GM12878 (cell line): ENCODE measurements at regions not wholly inside any gene's neighbourhood (a gene's known extent, or its start where the extent isn't known, plus 50 kb on each side); places are given as distances from the start of the nearest gene placed in this dataset.

Experiments used
- ATAC-seq: fragments of 200-7000 bp; cut with Tn5 transposase; 3 replicates; pipeline ENCODE4 v1.9.1; 2020; ENCODE audit warnings: mild to moderate bottlenecking, moderate library complexity
- BruUV-seq: library from RNA; stranded (reverse); fragments of 400-500 nt; replicated peaks from 2 replicates; lab custom pipeline; 2021; lab: Mats Ljungman, UMichigan
- CTCF ChIA-PET: fragments of 300-600 bp; sonication (Branson Sonifier 250); formaldehyde crosslinking; extraction: SDS; loops from one replicate; lab custom pipeline; 2021; ENCODE audit warnings: inconsistent platforms; lab: Yijun Ruan, JAX
- POLR2A ChIA-PET: fragments of 350-600 bp; formaldehyde crosslinking; extraction: SDS; loops from one replicate; lab custom pipeline; 2021; ENCODE audit warnings: inconsistent platforms; lab: Charles Lee
- RAD21 ChIA-PET: fragments of 300-600 bp; sonication (Branson Sonifier 250); formaldehyde crosslinking; loops from one replicate; lab custom pipeline; 2023; ENCODE audit warnings: antibody characterized with exemption; ENCODE audit not compliant: unreplicated experiment; lab: Charles Lee
- SMC1A ChIA-PET: fragments of 300-600 bp; sonication (Branson Sonifier 250); formaldehyde crosslinking; loops from one replicate; lab custom pipeline; 2023; ENCODE audit not compliant: unreplicated experiment, uncharacterized antibody; lab: Charles Lee
- DNase-seq: peaks from one replicate; pipeline ENCODE4 v3.0.0-alpha.2; 2011; ENCODE audit warnings: low read depth, low spot score
- FAIRE-seq: peaks from 3 replicates; lab custom pipeline; 2011; peaks lifted over from hg19 to GRCh38; lab: Jason Lieb, UNC
- H2AFZ ChIP-seq: 2 replicates; pipeline ENCODE4 v1.6.0; 2011; ENCODE audit warnings: low read depth, low read length, control low read depth; ENCODE audit not compliant: control insufficient read depth
- H3K27ac ChIP-seq: 2 replicates; pipeline ENCODE4 v1.5.1; 2011; ENCODE audit warnings: control low read depth; ENCODE audit not compliant: control insufficient read depth, insufficient read depth
- H3K27me3 ChIP-seq, 2 experiments: replicated peaks in 1 of 2; 2 replicates each; pipeline versions ENCODE4 v1.6.0 to v1.6.1; 2011; ENCODE audit warnings: low read length in 1 of 2; ENCODE audit not compliant: control insufficient read depth in 2 of 2, insufficient read depth in 2 of 2
- H3K36me3 ChIP-seq, 2 experiments: 2 replicates each; pipeline ENCODE4 v1.5.1; 2011; ENCODE audit warnings: low read length in 1 of 2; ENCODE audit not compliant: control insufficient read depth in 2 of 2, insufficient read depth in 2 of 2
- H3K4me1 ChIP-seq: 2 replicates; pipeline ENCODE4 v1.6.1; 2011; ENCODE audit warnings: mild to moderate bottlenecking, low read length, moderate library complexity, mixed read lengths; ENCODE audit not compliant: control insufficient read depth, insufficient read depth
- H3K4me2 ChIP-seq: 2 replicates; pipeline ENCODE4 v1.6.0; 2011; ENCODE audit warnings: control low read depth; ENCODE audit not compliant: control insufficient read depth, insufficient read depth
- H3K4me3 ChIP-seq: fragments of 200-600 bp; sonication (generic); 2 replicates; pipeline ENCODE4 v1.5.1; 2016
- H3K79me2 ChIP-seq: 2 replicates; pipeline ENCODE4 v1.6.0; 2011; ENCODE audit warnings: low read length; ENCODE audit not compliant: control insufficient read depth, insufficient read depth
- H3K9ac ChIP-seq: 2 replicates; pipeline ENCODE4 v1.8.0; 2011; ENCODE audit warnings: low read length, control low read depth, mixed read lengths; ENCODE audit not compliant: control insufficient read depth, insufficient read depth
- H3K9me3 ChIP-seq: replicated peaks from 3 replicates; pipeline ENCODE4 v1.5.1; 2011; ENCODE audit warnings: mild to moderate bottlenecking, low read length; ENCODE audit not compliant: control insufficient read depth, insufficient read depth
- H4K20me1 ChIP-seq: 2 replicates; pipeline ENCODE4 v1.6.0; 2011; ENCODE audit not compliant: control insufficient read depth, insufficient read depth
- ATF3 ChIP-seq: IDR thresholded peaks from 2 replicates; pipeline ENCODE4 v1.6.1; 2011; ENCODE audit warnings: low read depth, mild to moderate bottlenecking, low read length, moderate library complexity, borderline replicate concordance; ENCODE audit errors: extremely low read depth
- BACH1 ChIP-seq: fragments of 450-650 bp; IDR thresholded peaks from 2 replicates; pipeline ENCODE4 v1.6.1; 2017; ENCODE audit warnings: mild to moderate bottlenecking, borderline replicate concordance
- BCLAF1 ChIP-seq: fragments of 450-650 bp; IDR thresholded peaks from 2 replicates; pipeline ENCODE4 v1.6.1; 2017; ENCODE audit warnings: antibody characterized with exemption, mild to moderate bottlenecking, moderate library complexity
- E2F4 ChIP-seq: IDR thresholded peaks from 2 replicates; pipeline ENCODE4 v1.6.1; 2012; ENCODE audit warnings: low read depth, low read length, improper control_type of control experiment
- HDAC6 ChIP-seq: fragments of 200-600 bp; sonication (generic); IDR thresholded peaks from one replicate; pipeline ENCODE4 v1.8.0; 2017; ENCODE audit warnings: antibody characterized with exemption; ENCODE audit not compliant: unreplicated experiment
- HSF1 ChIP-seq: fragments of 150-350 bp; IDR thresholded peaks from 2 replicates; pipeline ENCODE4 v1.6.1; 2014; ENCODE audit warnings: mild to moderate bottlenecking, low read depth, low read length
- IRF3 ChIP-seq: fragments of 450-650 bp; IDR thresholded peaks from 2 replicates; pipeline ENCODE4 v1.6.1; 2014; ENCODE audit warnings: mild to moderate bottlenecking
- MEF2B ChIP-seq: fragments of 450-650 bp; IDR thresholded peaks from 2 replicates; pipeline ENCODE4 v1.6.1; 2018; ENCODE audit warnings: mild to moderate bottlenecking, moderate library complexity; ENCODE audit not compliant: partially characterized antibody, poor library complexity, severe bottlenecking
- SREBF1 ChIP-seq: IDR thresholded peaks from 2 replicates; pipeline ENCODE4 v1.6.1; 2012; ENCODE audit warnings: mild to moderate bottlenecking, low read length
- SUZ12 ChIP-seq: fragments of 200-600 bp; sonication (generic); IDR thresholded peaks from one replicate; pipeline ENCODE4 v1.6.1; 2018; ENCODE audit warnings: antibody characterized with exemption, mild to moderate bottlenecking; ENCODE audit not compliant: unreplicated experiment
- WRNIP1 ChIP-seq: IDR thresholded peaks from 2 replicates; pipeline ENCODE4 v1.6.1; 2011; ENCODE audit warnings: low read depth, low read length, improper control_type of control experiment, borderline replicate concordance
- WGBS: methylation state at CpG from one replicate; pipeline ENCODE4 v1.1.6; 2016; ENCODE audit warnings: low lambda C conversion rate; ENCODE audit not compliant: insufficient replicate concordance, insufficient coverage; ENCODE audit errors: missing lambda C conversion rate; 5-methylcytosine and 5-hydroxymethylcytosine counted together
- in situ Hi-C: fragments of 300-500 bp; cut with MboI; formaldehyde crosslinking; loops from 9 replicates; pipeline ENCODE4 v1.14.3; 2018; ENCODE audit warnings: mixed read lengths
- intact Hi-C: fragments of 100-400 bp; cut with micrococcal nuclease; formaldehyde crosslinking; loops from one replicate; pipeline ENCODE4 v1.14.2; 2022; ENCODE audit not compliant: unreplicated experiment

DNA sequence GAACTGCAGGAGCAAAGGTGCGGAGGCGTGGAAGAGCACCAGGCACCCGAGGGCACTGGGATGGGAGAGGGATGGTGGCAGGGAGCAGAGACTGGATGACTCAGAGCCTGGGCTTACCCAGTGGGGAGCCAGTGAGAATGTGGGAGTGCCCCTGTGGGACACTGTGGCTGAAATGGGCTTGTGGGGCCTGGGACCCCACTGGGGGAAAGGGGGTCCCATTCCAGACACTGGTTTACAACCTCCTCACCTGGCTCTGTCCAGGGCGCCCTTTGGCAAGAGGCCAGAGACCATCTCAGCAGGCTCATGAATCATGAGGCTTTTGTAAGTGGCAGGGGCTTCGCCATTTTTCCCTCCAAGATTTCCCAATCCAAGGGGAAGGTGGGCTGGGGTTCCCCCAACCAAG lies 124.0 kb upstream of the MAFB start:
- Histone ChIP-seq H3K9ac (no peak overlapping the region), H2AFZ (no peak overlapping the region), H4K20me1 (no peaks in the 10 kb centered on the region), H3K79me2 (no peaks in the 10 kb centered on the region), H3K27ac (no peak overlapping the region), H3K4me2 (no peak overlapping the region), H3K4me3 (no peak overlapping the region), H3K27me3 (no peaks in the 10 kb centered on the region), H3K36me3 (no peaks in the 10 kb centered on the region), H3K9me3 (no peaks in the 10 kb centered on the region), H3K4me1 (no peaks in the 10 kb centered on the region)
- ChIA-PET RAD21 (no interaction called here), CTCF (no interaction called here), POLR2A (no interaction called here), SMC1A (no interaction called here)
- TF ChIP-seq BCLAF1, result no peak
- no peak for TF ChIP-seq E2F4
- TF ChIP-seq ATF3, result no peak
- no peak for TF ChIP-seq SREBF1
- no peak for TF ChIP-seq IRF3
- TF ChIP-seq SUZ12, result no peak
- no peak for TF ChIP-seq HDAC6
- TF ChIP-seq WRNIP1, result no peak
- TF ChIP-seq MEF2B, result no peak
- no peak for TF ChIP-seq HSF1
- no peak for TF ChIP-seq BACH1
- FAIRE-seq, result no peak
- intact Hi-C loops (no loop called here), in situ Hi-C loops (no loop called here)
- ATAC-seq, result no peak
- WGBS, result 20% methylated on average over 5 of the region's 5 CpGs
- no TSS peak for BruUV-seq
- DNase-seq, result no peak
